Frontal cortex (tissue), 4 donors: ENCODE measurements at regions not wholly inside any gene's neighbourhood (a gene's known extent, or its start where the extent isn't known, plus 50 kb on each side); places are given as distances from the start of the nearest gene placed in this dataset. TPM values are rescaled to one million over a fixed set of nuclear protein-coding genes. Genes with fewer than 3 reads are reported as not detected.

ENCODE experiments used
- DNase-seq, 2 donors: peaks; one replicate each; pipeline ENCODE4 v3.0.0; 2012; ENCODE audit warnings: low spot score in 2 of 2
- FAIRE-seq: peaks from 2 replicates; lab custom pipeline; 2012; peaks lifted over from hg19 to GRCh38; lab: Jason Lieb, UNC
- small RNA-seq: library from RNA; depleted of rRNA; stranded (forward); fragments of <200 nt; gene quantifications from one replicate; pipeline ENCODE3, GENCODE V24; 2014
- donor health status: control.
- donor health status: control.
- donor health status: control.

GRCh38 chr10:85542936-85543730 is 823.5 kb downstream of the GRID1 start:
- DNase-seq, result no peak
- no peak for FAIRE-seq

- no peak for FAIRE-seq
These were observed 821.6 kb downstream of the GRID1 start for GRCh38 chr10:85544956-85545355.

GRCh38 chr10:85545874-85546273 is 820.7 kb downstream of the GRID1 start:
- no peak for DNase-seq
- FAIRE-seq, result no peak

More at GRCh38 chr10:85544956-85545355, 821.6 kb downstream of the GRID1 start:
- no peak for DNase-seq

- DNase-seq (no peak), FAIRE-seq (no peak)
These were observed 819.1 kb downstream of the GRID1 start for GRCh38 chr10:85547460-85548023.

GRCh38 chr10:85548034-85548433 is 818.6 kb downstream of the GRID1 start:
- DNase-seq (peak; percentile 6 to 29), FAIRE-seq (peak; percentile 93)

Small RNA genes in the stretch of these regions (small RNA-seq; reads per million reads assigned to genes)
- gene RNU6-325P, result not detected
